Neural progenitor cell (in vitro differentiated cells): ENCODE measurements at regions not wholly inside any gene's neighbourhood (a gene's known extent, or its start where the extent isn't known, plus 50 kb on each side); places are given as distances from the start of the nearest gene placed in this dataset.

Source experiments
- EZH2 ChIP-seq: fragments of 200-600 bp; sonication (generic); IDR thresholded peaks from 2 replicates; pipeline ENCODE4 v1.6.1; 2017; ENCODE audit warnings: antibody characterized with exemption, mild to moderate bottlenecking, moderate library complexity
- TF ChIP-seq, protein P1 (sequence below): fragments of 200-600 bp; sonication (generic); IDR thresholded peaks from 2 replicates; pipeline ENCODE4 v1.5.1; 2017; ENCODE audit warnings: antibody characterized with exemption, mild to moderate bottlenecking

DNA sequence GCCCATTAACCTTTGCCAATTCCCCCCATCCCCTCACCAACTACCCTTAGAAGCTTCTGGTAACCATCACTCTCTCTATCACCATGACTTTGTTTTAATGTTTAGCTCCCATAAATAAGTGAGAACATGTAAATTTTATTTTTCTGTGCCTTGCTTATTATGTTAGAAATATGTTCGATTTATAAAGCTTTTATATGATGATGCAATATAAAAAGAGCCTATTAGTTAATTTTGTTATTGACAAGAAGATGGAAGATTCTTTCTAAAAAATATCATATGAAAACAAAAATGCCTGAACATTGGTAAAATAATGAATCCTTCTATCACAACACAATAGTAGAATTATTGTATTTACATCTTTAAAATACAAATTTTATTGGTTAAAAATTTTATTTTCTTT lies 836.1 kb upstream of the TMPRSS15 start:
- no peak for TF ChIP-seq EZH2
- TF ChIP-seq, protein P1, sequence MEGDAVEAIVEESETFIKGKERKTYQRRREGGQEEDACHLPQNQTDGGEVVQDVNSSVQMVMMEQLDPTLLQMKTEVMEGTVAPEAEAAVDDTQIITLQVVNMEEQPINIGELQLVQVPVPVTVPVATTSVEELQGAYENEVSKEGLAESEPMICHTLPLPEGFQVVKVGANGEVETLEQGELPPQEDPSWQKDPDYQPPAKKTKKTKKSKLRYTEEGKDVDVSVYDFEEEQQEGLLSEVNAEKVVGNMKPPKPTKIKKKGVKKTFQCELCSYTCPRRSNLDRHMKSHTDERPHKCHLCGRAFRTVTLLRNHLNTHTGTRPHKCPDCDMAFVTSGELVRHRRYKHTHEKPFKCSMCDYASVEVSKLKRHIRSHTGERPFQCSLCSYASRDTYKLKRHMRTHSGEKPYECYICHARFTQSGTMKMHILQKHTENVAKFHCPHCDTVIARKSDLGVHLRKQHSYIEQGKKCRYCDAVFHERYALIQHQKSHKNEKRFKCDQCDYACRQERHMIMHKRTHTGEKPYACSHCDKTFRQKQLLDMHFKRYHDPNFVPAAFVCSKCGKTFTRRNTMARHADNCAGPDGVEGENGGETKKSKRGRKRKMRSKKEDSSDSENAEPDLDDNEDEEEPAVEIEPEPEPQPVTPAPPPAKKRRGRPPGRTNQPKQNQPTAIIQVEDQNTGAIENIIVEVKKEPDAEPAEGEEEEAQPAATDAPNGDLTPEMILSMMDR, result no peak
